ENCODE measurements at regions not wholly inside any gene's neighbourhood (a gene's known extent, or its start where the extent isn't known, plus 50 kb on each side); places are given as distances from the start of the nearest gene placed in this dataset.
"Not testable (repeated sequence)": the region's sequence is repeated elsewhere in the genome, so short reads cannot be mapped to it uniquely, and the experiment has no call there.

DNA sequence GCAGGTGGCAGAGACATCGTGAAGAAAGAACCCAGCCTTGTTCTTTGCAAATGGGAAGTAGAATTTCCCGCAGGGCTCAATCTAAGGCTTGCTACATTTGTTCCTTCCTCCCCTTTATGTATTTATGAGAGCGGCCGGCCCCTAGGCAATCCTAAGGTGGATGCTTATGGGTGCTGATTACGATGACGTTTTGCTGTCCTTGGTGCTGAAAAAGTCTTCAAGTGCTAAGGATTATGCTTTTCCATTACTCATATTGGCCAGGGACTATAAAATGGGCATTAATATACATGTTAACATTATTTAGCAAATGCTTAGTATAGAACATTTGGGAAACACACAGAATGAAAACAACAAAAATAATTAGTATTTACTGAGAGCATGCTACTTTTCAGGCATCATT lies 313.3 kb upstream of the XYLT1 start:
- peak; percentile 69 for DNase-seq

DNA sequence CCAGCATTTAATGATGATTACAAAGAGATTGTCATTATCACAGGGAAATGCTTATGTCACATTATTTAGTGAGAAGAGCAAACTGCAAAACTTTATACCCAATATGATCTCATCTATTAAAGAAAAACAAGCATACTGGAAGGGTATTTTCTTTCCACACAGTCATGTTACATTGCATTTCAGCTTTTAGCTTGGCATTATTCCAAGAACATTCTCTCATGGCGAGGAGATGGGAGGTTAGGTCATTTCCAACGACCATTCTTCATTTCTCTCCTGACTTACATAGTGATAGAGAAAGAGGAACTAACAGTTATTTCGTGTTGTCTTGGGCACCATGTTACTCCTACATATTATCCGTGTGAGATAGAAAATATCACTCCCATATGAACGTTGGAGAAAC lies 309.4 kb upstream of the XYLT1 start:
- no peak for DNase-seq

DNA sequence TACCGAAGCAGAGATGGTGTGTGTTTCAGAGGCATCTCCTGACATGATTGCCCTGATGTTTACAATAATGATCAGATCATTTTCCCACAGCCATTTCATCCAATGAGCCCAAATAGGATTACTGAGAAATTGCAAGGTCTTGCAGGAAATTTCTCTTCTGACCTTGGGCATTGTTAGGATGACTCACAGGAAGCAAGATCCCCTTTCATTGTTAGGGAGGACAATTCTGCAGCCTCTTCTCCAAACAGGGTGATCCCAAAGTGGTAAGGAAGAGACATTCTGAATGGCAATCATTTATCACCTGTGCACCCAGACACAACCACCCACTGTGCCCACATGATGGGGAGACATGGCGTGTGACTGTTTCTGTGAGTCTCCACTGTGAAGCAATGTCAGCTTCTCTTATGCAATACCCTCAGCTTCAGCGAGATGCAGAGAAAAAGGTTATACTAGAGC lies 306.7 kb upstream of the XYLT1 start:
- peak; percentile 58 for DNase-seq

DNA sequence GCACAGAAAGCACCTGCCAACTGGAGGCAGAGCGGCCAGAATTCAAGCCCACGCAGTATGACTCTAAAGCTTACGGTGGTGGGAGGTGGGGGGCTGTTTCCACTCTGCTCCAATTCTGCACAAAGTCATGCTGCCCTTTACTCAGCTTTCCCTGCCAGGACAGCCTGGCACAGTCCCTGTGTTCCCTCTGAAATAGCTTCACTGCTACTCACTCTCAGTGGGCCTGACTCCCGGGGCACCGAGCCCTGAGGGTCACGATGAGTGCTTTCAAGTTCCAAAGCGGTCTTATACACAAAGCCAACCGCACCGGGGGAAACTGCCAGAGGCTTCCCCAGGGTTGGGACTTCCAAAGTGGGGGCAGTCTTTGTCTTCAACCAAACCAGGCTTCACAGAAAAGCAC lies 306.1 kb upstream of the XYLT1 start:
- no peak for DNase-seq

DNA sequence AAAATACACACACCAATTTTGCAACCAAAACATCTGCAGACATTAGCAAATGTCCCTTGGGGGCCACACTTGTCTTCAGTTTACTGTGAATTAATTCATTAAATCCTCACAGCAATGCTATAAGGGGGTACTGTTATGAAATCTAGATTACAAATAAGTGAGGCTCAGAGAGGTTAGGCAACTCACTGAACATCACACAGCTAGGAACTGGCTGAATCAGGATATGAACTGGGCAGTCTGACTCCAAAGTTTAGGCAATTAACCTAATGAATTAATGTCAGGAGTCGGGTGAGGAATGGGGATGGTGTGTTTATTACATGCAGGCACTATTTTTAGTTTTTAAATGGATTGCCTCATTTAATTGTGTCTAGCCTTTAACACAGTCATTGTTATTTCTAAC lies 305.7 kb upstream of the XYLT1 start:
- no peak for DNase-seq

DNA sequence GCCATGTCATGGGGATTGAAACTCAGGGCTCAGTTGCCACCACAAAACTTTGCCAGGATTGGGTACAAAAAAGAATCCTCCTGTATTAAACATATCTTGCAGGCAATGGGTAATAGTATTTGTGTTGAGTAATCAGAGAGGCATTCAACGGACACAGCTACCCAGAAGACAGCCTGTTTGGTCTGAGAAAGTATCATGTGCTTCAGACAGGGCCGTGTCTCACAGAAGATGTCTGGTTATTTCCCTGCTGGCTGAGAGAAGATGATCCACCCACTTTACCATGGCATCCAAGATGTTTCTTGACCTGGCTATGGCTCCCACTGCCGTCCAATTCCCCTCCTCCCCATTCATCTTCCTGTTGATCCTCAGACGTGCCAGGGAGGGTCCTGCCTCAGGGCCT lies 304.3 kb upstream of the XYLT1 start:
- DNase-seq, result no peak

DNA sequence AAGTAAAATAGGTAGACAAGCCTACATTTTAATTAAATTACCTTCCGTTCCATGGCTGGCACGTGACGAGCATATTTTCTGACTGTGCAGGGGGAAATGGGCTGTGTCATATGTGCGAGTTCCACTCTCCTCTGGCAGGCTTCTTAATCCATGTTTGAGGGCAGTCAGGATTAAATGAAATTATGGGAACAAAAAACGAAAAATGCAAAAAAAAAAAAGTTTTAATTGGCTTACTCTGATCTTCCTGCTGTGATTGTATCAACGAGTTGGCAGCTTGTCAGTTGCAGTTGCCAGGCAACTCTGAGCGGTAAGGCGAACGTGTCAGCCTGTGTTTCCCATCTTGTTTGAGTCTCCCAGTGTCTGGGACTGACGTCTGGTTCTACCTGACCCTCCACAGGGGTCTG lies 302.9 kb upstream of the XYLT1 start:
- peak; percentile 50 for DNase-seq

DNA sequence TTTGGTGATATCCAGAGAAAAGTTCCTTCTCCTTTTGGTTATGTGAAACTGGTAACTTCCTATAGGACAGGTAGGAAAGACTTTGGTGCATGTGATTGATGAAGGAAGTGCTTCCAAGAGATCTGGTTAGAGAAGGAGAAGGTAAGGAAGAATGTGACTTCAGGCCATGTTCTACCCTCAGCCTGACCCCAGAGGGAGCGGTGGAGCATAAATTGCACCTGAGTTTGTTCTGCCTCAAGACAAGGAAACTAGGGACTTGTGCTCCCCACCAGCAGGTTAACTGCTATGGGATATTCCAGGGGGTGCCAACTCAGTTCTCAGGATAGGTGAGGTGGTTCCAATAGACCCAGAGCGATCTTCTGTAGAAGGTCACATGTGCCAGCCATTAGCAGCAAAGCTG lies 299.3 kb upstream of the XYLT1 start:
- no peak for DNase-seq

DNA sequence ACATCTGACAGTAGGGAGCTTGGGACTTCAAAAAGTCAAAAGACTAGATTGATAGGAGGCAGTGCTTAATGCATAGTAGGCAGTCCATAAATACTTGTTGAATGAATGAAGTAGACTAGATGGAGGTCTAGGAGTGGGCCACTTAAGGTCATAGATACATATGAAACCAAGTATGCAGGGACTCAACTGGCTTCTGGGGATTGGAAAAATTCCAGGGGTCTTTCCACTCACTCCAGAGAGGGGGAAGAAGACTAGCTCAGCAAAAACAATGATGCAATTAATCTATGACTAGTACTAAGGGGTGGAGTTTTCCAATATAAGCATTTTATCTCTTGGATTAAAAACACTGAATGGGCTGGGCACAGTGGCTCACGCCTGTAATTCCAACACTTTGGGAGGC lies 298.3 kb upstream of the XYLT1 start:
- peak; percentile 30 for DNase-seq

DNA sequence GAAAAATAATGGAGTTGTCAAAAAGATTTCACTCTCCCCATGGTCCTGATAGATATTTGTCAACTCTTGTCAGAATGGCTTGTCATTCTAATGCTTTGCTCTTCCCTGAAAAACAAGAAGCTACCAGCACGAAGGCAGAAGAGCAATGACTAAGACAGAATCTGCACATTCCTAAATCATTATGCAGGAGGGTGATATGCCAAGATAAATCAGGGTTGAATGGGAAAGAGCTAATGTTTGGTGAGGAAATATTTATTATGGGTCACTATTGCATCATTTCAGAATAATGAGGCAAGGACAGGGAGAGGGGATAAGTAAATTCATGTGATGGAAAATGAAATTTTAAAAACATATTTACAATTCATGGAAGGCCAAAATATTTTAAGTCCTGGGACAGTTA lies 297.5 kb upstream of the XYLT1 start:
- DNase-seq, result peak; percentile 90

DNA sequence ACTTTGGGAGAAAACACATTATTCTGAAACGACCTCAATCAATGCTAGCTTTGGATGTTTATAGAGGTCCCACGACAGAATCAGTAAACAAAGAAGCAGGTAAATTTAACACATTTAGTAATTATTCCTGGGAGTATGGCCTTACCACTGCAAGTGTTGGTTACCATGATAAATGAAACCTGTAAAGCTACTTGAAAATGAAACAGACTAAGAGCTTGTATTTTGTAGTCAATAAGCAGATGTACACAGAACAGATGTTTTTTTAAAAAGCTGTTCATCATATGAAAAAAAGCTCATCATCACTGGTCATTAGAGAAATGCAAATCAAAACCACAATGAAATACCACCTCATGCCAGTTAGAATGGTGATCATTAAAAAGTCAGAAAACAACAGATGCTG lies 295.3 kb upstream of the XYLT1 start:
- no peak for DNase-seq

DNA sequence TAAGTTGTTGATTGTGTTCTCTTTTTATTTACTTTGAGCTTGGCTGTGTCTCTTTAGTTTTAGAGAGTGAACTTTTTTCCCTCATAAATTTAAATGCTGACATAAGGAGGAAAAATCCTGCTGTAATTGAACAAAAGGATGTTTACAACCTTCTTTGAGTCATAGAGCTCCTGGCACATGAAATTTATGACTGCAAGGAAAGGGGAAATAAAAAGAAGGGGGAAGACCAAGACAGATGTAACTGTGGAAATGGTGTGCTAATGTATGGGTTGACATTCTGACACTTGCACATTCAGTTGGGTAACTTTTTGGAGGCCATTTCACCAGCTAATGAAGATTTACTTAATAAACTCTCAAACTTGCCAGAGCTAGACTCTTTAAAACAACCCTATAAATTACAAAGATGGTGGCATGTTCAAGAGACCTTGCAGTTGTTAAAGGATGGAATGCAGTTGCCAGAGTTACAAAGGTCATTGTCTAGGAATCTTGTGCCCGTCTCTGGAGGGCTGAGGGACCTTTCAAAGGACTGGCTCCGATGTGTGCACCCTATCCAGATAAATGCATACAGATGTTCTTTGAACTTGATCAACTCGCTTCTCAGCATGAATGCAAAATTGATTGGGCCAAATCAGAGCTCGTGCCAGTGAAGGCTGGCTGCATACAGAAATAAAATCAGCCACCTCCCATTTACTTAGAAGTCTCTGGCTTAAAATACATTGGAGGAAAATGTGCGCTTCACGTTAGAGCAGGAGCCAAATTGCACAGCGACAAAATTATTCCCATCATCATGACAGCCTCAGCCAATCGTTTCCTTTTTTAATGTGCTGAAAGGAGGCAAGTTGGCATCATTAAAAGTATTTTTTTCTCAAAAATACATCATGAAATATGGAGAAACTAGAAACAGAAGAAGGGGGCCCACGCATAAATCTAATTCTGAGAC lies 289.0 kb upstream of the XYLT1 start:
- peak; percentile 60 for DNase-seq

DNA sequence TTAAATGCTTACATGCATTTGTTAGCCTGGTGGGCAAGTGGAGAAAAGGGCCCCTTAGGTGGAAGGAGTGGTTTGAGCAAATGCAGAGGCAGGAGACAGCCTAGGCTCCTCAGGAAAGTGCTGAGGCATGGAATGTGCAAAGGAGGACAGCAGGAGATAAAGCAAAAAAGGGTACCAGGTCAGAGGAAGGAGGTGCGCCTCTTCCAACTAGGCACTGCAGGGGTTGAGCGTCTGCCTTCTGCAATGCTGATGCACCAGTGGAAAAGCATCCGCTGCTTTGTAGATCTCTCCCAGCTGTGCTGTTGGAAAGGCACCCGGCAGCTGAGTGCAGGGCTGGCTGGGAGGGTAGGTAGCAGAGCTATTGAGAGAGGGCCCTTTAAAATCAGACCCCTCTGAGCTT lies 287.0 kb upstream of the XYLT1 start:
- DNase-seq, result no peak

DNA sequence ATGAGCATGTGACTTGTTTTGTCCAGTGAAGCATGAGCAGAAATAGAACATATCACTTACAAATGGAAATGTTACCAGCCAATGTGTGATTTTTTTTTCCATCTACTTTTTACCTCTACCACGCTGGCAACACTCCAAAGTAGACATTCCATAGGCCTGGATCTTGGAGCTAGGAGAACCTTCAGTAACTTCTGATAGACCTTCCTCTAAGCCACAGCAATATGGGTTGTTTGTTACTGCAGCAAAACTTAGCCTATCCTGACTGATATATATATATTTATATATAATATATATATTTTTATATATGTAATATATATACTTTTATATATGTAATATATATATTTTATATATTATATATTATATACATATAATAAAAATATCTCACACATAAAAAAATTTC lies 284.4 kb upstream of the XYLT1 start:
- no peak for DNase-seq

DNA sequence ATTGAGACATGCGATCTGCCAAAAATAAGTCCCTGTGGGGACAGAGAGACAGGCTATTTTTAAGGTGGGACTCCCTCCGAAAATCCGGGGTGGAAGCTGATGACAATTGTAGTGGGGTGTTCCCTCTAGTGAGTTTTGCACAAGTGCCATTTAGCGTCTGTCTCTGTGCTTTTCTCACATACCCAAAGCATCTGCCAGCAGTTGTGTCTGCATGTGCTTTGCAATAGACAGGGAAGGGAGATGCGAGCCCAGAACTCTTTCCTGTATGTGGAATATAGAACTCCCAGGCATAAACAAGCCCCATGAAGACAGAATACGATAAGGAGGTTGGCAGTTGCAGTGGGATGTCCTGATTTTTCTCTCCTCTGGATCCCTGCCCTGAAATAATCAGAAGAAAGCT lies 282.7 kb upstream of the XYLT1 start:
- no peak for DNase-seq

DNA sequence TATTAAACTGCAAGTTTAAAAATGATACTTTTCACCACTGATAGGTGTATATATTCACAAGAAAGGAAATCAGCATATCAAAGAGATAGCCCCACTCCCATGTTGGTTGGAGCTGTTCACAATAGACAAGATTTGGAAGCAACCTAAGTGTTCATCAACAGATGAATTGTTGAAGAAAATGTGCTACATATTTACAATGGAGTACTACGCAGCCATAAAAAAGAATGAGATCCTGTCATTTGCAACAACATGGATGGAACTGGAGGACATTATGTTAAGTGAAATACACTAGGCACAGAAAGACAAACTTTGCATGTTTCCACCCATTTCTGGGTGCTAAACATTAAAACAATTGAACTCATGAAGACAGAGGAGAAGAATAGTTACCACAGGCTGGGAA lies 278.9 kb upstream of the XYLT1 start:
- no peak for DNase-seq

DNA sequence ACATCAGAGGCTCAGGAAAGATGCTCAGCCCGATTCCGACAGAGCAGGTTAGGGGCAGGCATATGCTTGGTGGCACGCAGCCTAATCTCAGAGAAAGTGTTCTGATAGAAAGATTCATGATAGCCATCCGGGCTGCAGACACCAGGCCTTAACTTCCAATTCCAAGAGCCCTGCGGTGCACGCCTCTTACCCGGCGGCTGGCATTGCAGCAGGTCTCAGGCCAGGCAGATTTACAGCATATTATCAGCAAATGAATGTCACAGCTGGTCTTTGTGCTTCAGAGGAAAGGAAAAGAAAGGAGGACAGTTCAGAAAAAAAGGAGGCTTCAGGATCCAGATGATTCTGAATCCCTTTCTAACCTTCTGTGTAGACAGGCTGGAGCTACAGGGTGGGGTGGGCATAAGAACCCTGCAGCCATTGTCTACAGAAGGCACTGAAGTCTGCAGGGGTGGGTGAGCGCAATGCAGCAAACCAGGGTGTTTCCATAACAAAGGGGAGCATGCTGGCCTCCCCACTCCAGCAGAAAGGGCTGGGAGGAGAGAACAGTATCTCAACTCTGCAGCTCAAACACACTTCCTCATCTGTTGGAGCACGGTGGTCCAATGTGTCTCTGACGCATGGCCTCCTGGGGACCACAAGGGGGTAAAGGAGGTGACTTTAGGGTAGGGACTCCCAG lies 277.4 kb upstream of the XYLT1 start:
- DNase-seq, result no peak

DNA sequence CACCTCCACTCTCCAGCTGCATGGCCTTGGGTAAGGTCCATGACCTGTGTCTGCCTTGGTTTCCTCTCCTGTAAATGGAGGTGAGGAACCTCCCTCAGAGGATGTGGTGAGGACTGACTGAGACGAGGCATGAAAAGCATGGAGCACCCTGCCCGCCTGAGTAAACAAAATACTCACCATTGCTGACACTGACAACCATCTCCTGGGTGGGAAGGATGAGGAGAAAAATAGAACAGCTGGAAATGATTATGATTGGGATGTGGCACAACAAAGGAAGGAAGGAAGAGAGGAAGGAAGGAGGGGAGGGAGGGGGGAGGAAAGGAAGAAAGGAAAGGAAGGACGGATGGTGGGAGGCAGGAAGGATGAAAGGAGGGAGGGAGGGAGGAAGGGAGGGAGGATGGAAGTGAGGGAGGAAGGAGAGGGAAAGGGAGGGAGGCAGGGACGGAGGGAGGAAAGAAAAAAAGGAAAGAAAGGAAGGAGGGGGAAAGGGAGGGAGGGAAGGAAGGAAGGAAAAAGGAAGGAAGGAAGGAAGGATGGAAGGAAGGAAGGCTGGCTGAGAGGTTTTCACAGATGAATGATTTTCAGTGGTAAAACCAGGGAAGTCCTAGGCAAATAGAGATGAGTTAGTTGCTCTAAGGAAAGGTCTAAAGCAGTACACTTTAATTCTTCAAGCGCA lies 276.5 kb upstream of the XYLT1 start:
- DNase-seq, result no peak

DNA sequence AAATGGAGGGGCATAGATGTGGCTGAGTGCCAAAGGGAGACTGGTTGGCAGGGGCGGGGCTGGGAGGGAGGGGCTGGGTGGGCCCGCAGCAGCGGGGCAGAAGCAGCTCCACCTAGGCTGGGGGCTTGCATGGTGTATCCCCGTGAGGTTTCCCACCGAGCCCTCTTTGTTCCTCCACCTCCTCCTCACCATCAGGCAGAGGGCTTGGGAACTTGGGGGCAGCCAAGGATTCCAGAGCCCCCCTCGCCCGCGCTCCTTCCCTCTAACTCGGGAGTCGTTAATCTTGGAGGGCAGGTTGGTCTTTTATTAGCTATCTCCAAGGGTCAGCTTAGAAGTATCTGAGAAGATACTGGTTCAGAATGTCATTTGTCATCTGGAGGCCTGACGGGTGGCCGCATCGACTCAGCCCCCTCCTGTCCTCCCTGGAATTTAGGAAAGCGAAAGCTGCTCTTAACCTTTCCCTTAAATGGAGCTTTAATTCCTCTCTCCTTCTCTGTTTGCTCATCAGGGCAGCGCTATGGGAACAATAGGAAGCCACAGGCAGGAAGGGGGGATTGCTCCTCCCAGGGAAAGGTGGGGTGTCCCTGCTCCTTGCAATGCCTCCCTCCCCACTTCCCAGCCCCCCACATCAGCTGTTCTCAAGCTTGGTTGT lies 274.3 kb upstream of the XYLT1 start:
- DNase-seq, result no peak

DNA sequence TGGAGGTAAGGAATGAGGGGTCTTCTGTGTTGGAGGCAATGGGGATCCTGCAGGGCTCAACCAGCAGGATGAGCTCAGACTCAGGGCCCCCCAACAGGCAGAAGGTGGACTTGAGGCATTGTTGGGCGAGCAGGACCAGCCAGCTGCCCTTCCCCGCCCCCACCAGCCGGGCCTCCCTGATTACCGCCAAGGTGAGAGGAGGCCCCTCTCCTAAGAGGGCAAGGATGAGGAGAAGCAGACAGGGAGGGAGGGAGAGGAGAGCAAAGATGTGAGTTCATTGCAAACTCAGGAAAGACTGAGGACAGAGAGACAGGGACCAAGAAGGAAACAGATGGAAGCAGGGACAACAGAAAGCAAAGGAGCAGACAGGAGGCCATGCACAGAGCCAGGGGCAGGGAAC lies 272.8 kb upstream of the XYLT1 start:
- no peak for DNase-seq

DNA sequence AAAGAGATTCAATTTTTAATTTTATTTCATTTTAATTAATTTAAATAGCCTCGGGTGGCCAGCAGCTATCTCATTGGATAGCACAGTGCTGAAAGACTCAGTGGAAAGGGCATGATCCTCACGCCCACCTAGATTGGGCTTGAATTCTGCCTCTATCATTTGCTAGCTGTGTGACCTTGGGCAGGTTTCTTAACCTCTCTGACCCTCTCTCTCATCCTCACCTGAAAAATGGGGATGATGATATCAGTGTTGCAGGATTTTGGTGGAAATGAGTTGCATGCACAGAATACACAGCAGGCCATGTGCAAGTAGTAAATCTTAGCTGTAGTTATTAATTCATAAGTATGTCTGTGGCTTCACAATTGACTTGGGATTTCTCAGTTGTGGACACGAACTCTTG lies 272.4 kb upstream of the XYLT1 start:
- no peak for DNase-seq

DNA sequence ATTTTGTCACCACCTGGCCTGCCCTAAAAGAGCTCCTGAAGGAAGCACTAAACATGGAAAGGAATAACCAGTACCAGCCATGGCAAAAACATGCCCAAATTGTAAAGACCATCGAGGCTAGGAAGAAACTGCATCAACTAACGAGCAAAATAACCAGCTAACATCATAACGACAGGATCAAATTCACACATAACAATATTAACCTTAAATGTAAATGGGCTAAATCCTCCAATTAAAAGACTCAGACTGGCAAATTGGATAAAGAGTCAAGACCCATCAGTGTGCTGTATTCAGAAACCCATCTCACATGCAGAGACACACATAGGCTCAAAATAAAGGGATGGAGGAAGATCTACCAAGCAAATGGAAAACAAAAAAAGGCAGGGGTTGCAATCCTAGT lies 264.3 kb upstream of the XYLT1 start:
- not testable (repeated sequence) for DNase-seq

DNA sequence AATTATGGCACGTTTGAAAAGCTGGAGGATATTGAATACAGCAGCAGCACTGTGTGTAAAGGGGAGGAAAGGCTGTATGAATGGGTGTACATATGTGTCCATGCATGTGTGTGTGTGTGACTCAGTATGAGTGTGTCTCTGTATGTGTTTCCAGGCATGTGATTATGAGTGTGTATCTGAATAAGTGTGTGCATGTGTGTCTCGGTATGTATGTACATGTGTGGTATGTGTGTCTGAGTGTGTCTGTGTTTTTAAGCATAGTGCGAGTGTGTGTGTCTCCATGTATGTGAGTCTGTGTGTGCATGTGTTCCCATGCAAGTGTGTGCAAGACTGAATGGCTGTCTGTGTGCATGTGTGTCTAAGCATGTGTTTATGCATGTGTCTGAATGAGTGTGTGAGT lies 259.1 kb upstream of the XYLT1 start:
- DNase-seq, result no peak

All from fibroblast of skin of right quadriceps (primary cell).